ENCODE measurements at regions not wholly inside any gene's neighbourhood (a gene's known extent, or its start where the extent isn't known, plus 50 kb on each side); places are given as distances from the start of the nearest gene placed in this dataset.

GRCh38 chr22:48205161-48205560, 1442.7 kb downstream of the TBC1D22A start:
- TF ChIP-seq CTCF (IDR thresholded peaks at IDR 0.05; ENCODE audit: extremely low read depth, missing control alignments) = no peak

GRCh38 chr22:48204296-48204695, 1441.8 kb downstream of the TBC1D22A start:
- DNase-seq (ENCODE audit: low spot score) = no peak
- TF ChIP-seq CTCF (IDR thresholded peaks at IDR 0.05; ENCODE audit: extremely low read depth, missing control alignments) = no peak

More at GRCh38 chr22:48205161-48205560, 1442.7 kb downstream of the TBC1D22A start:
- no peak for DNase-seq (ENCODE audit: low spot score)

- TF ChIP-seq CTCF (IDR thresholded peaks at IDR 0.05; ENCODE audit: extremely low read depth, missing control alignments) = no peak
- DNase-seq (ENCODE audit: low spot score) = no peak
Observed at GRCh38 chr22:48199667-48200066, 1437.2 kb downstream of the TBC1D22A start.

GRCh38 chr22:48198489-48199459, 1436.3 kb downstream of the TBC1D22A start:
- no peak for TF ChIP-seq CTCF (IDR thresholded peaks at IDR 0.05; ENCODE audit: extremely low read depth, missing control alignments)
- no peak for DNase-seq (ENCODE audit: low spot score)

- no peak for DNase-seq (ENCODE audit: low spot score)
- no peak for TF ChIP-seq CTCF (IDR thresholded peaks at IDR 0.05; ENCODE audit: extremely low read depth, missing control alignments)
Observed at GRCh38 chr22:48197189-48197690, 1434.8 kb downstream of the TBC1D22A start.

GRCh38 chr22:48192920-48193319, 1430.5 kb downstream of the TBC1D22A start:
- TF ChIP-seq CTCF (IDR thresholded peaks at IDR 0.05; ENCODE audit: extremely low read depth, missing control alignments) = no peak
- no peak for DNase-seq (ENCODE audit: low spot score)

GRCh38 chr22:48192071-48192470, 1429.6 kb downstream of the TBC1D22A start:
- no peak for DNase-seq (ENCODE audit: low spot score)
- TF ChIP-seq CTCF (IDR thresholded peaks at IDR 0.05; ENCODE audit: extremely low read depth, missing control alignments) = no peak

Data from GM20000 (cell line).